GM19240 (cell line): ENCODE measurements at regions not wholly inside any gene's neighbourhood (a gene's known extent, or its start where the extent isn't known, plus 50 kb on each side); places are given as distances from the start of the nearest gene placed in this dataset.
"Not testable (repeated sequence)": the region's sequence is repeated elsewhere in the genome, so short reads cannot be mapped to it uniquely, and the experiment has no call there.

ENCODE experiments used
- DNase-seq: peaks from one replicate; pipeline ENCODE4 v3.0.0; 2011; ENCODE audit warnings: low spot score; ENCODE audit not compliant: insufficient read length

DNA sequence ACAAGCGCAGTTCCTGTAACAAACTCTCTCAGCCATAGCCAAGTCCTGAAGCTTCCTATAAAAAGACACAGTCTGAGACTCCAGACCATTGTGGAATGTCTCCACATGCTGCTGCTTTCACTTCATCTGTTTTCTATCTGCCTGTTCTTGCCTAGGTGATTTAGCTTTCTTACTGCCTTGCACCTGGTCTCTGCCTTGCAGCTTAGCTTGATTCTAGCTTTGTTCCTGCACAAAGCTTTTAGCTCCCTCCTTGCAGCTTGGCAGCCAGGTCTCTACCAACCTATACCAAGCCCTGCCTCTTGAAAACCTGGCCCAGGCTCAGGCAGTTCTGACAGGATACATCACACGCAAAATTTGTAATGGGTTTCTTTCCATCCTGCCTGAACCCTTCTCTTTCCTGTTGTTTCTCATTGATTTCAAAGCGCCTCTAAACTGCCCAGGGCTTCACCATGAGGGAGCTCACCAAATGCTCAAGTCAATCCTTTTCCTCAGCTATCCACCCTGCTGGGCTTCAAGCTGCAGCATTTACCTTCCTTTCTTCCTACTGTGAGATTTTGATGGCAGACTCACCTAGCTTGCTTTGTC, 941.3 kb upstream of the NXPH2 start:
- no peak for DNase-seq

DNA sequence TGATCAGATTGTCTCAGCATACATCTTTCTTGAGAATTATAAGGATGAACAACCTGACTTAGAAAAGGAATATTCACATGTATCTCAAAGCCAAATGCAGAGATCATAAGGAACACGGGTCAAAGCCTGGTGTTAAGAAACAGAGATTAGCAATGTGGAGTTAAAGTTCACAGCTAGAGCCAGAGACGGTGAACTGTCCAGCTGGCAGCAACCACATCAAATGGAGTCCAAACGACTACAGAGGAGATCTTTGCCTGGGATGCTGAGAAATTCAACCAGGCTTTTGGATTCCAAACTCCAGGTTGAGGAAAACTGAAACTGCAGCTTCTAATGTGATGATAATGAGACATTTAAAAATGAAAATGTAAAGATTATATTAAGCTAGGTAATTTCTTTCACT, 939.9 kb upstream of the NXPH2 start:
- DNase-seq, result no peak

DNA sequence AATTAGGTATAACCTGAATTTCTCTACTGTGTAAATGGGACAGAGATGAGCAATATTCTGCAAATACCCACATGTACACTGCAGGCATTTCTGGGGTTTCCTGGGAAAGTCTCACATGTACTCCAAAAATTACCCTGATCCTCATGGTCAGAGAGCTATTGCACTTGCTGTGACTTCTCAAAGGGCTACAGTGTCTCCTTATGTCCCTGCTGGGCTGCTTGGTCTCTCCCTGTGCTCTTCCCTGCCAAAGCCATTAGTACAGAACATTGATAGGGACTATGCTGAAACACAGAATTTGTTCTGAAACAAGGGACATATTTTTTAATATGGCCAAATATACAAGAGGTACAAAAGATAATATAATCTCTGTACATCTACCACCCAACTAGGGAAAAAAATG, 924.4 kb upstream of the NXPH2 start:
- DNase-seq, result no peak

DNA sequence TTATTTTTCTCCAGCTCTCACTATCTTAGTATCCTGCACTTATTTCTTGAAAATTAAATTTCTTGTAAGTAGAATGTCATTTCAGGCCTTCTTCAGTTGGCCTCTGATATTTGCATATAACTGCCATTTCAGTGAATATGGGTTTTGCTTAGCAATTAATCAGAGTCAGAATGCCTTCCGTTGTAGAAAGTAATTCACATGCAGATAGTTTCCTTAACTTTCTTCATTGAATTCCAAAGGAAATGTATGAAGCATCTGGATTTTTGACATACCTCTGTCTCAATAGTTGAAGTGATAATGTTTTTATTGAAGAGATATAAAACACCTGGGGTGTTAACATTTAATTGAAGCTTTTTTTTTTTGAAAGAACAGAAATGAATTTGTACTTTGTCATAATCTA, 914.1 kb upstream of the NXPH2 start:
- no peak for DNase-seq

DNA sequence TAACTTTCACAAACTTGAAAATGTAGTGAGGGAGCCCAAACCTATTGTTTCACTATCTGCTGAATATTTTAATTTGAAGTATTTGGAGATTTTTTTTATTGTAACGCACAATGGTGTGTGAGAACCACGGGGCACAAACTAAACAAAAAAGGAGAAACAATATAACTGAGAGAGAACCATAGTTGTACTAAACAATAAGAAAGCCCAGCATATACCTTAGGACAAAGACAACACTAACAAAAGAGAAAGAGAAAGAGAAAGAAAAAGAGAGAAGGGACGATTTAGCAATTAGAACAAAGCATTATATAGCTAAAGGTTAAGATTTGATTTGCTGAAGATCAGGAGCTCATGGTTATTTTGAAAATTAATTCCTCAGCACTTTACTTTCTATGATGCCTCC, 906.0 kb upstream of the NXPH2 start:
- DNase-seq, result no peak

DNA sequence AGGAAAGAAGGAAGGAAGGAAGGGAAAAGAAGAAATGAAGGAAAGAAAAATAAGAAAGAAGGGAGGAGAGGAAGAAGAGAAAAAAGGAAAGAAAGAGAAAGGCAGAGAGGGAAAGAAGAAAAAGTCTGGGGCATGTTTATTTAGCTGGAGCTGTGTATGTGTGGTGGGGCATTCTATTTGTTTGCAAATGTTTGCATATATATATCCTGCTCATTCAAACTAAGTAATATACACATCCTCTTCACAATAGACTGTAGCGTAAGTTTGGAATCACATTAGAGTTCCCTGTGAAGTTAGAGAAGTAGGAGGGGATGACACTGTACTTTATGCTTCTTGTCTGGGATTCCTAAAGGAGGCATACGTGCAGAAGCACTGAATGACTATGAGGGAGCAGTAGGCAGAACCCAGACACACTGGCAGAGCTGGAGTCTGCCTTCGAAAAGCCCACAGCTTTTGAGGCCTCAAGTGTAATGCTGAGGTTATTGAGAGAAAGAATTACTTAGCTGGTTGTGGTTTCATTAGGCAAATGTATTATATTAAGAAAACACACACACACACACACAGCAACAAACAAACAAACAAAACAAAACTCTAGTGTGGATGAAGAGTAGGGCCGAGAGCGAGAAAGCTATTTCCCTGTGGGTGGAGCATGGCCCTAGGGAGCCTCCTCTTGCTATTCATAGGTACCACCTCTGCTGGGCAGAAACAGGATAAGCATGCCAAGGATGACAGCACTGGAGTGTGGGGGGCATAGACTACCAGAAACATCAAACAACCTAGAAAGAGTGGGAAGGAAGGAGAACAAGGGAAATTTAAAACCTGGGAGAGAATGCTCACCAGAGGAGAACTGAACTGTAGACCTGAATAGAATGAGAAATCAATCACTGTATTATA, 905.1 kb upstream of the NXPH2 start:
- DNase-seq, result no peak

DNA sequence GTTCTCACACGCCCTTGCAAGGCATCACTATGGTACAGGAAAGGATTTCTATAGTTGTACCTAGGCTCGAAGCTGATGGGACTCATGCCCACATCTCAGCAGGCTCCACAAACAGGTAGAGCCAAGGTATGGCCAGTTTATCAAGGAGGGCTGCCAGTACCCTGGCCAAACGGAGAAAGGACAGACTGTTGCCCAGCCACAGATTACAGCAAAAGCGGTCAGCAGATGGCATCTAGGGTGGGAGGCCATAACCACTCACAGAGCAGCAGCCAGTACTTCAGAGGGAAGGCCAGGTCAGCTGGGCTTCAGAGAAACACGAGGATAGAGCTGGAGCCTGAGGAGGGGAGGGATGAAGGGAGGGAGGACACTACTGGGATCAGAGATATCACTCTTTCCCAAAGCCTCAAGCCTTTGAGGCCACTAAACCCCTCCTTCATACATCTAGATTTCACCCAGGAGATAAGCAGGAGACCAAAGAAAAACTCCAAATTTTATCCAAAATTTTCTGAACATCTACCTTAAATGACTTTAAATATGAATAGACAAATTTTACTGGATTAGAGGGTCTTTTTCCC, 904.2 kb upstream of the NXPH2 start:
- DNase-seq, result no peak

DNA sequence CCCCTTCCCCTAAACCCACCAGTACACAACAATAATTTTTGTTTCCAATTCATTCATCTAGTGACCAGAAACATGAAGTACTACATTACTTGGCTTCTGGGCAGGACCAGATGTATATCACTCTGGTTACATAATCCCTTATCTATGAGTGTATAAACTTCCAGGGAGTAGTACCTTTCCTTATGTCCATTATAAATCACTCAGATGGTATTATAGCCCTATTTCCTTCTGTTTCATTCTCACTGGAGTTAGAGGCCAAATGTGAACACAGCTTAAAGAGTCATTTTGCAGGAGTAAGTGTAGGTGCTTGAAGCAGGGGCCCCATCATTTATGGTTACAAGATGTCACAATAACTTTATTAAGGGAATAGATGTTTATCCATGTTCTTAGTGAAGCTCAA, 894.4 kb upstream of the NXPH2 start:
- DNase-seq, result no peak

DNA sequence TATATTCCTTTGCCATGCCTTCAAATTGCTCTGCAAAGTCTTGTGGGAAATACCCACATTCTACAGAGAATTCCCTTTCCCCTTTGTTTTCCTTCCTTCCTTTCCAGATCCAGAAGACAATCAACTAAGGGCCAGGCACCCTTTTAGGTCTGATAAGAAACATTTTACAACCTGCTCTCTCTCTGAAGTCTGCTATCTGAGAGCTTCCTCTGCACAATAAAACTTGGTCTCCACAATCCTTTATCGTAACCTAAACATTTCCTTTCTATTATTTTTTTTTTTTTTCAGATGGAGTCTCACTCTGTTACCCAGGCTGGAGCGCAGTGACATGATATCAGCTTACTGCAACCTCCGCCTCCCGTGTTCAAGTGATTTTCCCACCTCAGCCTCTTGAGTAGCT, 893.3 kb upstream of the NXPH2 start:
- DNase-seq, result not testable (repeated sequence)

DNA sequence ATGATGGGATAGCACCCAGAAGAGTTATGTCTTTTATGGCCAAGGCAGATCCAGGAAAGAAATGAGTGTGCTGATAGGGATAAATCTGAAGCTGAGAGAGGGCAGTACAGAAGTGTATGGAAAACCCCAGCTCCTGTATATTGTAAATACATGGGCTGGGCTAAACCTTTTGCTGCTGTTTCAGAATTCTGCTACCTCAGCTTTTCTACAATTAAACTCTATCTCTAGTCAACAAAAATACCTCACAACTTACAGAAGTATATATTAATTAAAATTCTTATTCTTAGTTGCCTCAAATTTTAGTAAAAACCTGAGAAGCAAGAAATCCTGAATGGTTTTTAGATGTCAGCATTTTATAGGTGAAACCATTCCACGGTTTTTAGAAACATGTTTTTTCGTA, 889.5 kb upstream of the NXPH2 start:
- DNase-seq, result no peak

DNA sequence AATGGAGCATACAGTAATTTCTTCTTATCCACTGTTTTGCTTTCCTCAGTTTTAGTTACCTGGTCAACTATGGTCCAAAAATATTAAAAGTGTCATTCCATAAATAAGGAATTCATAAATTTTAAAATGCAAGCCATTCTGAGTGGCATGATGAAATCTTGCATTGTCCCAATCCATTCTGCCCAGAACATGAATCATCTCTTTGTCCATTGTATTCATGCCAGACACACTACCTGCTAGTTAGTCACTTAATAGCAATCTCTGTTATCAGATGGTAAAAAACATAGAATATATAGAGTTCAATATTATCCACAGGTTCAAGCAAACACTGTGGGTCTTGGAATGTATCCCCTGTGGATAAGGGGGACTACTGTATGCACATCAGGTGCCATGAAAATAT, 872.2 kb upstream of the NXPH2 start:
- no peak for DNase-seq

DNA sequence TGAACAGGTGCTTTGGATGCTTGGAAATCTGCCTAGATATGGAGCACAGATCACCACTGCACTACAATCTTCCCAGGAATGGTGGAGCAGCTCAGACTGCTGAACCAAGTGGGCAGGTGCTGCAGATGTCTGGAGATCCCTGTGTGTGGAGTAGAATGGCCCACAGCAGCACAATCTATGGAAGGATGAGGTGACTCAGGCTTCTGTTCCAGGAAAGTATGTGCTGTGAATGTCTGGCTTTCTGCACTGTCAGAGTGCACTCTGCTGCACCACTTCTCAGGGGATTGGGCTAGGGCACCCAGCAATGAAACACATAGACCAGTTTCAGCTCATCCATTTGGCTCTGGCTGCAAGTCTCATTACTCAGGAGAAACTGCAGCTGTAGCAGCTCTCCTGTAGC, 865.4 kb upstream of the NXPH2 start:
- DNase-seq, result no peak

DNA sequence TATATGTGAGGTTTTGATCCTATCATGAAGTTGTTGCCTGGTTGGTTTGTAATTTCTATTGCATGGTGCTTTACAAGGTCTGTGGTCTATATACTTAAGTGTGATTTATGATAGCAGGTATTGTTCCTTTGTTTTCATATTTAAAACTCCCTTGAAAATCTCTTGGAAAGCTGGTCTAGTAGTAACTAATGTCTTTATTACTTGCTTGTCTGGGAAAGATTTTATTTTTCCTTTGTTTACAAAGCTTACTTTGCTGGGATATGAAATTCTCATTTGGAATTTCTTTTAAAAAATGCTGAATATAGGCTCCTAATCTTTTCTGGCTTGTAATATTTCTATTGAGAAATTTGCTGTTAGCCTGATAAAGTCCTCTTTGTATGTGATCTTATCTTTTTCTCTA, 862.9 kb upstream of the NXPH2 start:
- no peak for DNase-seq

DNA sequence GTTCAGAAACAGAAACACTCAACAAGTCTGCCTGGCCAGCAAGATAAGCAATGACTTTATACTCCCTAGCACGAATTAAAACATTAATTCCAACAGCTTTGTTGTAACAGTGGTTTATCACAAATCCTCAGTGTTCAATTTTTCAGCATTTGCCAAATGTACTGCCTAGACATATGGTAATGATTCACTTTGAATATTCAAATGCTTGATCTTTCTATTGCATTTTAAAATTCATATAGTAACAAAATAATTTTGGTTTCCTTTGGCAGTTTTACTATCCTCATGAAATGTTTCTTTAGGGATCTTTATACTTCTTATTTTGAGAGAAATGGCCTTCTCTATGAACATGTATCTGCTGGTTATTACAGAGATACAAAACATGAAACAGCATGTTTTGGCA, 851.8 kb upstream of the NXPH2 start:
- no peak for DNase-seq

DNA sequence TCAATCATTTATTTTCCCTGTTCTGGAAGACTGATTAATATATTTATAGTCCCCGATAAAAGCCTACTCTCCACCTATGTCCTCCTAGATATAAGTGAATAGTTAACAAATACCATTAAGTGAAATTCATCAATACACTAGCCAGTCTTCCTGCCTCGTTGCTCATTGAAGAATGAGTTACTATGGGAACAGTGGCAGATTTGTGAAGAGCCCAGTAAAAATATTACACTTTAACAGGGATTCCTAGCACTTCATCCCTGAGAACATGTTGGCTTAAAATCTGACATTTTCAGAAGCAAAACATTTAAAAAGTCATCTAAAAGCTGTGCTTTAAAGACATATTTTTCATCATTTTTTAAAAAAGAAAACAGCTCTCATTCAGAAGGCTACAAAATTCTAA, 848.7 kb upstream of the NXPH2 start:
- no peak for DNase-seq

DNA sequence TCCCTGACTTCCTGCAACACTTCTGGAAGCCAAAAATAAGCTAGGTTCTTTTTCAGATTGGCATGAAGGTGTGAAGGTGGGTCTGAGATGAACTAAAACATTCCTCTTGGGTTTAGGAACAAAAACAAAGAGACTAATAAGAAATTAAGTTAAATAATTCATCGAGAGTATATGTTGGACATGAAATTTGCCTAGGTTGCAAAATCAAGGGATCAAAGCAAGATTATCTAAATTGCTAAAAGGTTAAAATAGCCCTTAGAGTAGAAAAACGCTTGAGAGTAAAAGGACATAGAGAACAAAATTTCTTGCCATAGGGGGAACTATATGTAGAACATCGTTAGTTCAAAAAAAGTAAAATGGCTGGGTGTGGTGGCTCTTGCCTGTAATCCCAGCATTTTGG, 845.9 kb upstream of the NXPH2 start:
- no peak for DNase-seq

DNA sequence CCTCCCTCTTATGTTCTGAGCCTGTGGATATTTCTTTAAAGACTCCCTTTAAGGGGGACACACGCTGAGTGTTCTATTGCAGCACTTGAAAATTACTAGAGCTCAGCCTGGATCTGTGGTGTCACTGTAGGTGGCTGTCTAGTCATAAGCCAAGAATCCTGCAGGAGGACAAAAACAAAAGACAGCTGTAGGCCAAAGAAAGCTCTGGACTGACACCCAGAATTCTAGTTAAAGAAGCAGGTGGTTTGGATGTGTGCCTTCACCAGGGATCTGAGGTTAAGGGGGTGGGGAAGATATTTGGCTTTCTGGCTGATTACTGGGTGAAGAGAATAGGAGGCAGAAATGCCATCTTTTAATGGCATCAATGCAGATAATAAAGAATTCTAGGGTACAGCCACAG, 842.5 kb upstream of the NXPH2 start:
- DNase-seq, result no peak

DNA sequence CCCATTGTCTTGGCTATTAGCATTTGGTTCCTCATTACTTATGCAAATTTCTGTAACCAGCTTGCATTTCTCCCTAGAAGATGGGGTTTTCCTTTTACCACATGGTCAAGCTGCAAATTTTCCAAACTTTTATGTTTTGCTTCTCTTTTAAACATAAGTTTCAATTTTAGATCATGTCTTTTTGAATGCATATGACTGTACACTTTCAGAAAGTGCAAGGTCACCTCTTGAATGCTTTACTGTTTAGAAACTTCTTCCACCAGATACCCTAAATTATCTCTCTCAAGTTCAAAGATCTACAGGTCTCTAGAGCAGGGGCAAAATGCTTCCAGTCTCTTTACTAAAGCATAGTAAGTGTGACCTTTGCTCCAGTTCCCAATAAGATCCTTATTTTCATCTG, 837.6 kb upstream of the NXPH2 start:
- no peak for DNase-seq

DNA sequence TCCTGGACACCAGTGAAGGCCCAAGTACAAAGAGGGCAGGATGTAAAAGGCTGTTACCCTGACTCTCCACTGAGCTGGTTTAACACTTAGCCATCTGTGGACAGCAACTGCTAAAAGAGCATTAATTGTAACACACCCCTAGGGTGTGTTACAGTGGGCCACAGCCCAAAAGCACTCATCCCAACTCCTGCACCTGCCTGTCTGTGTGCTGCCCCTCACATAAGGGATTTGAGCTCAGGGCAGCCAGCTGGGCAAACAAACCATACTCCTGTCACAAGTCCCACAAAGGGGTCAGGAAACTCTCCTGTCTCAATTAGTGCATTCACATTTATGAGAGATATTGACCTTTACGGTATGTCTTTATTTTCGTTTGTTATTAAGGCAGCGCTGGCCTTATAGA, 833.1 kb upstream of the NXPH2 start:
- no peak for DNase-seq

DNA sequence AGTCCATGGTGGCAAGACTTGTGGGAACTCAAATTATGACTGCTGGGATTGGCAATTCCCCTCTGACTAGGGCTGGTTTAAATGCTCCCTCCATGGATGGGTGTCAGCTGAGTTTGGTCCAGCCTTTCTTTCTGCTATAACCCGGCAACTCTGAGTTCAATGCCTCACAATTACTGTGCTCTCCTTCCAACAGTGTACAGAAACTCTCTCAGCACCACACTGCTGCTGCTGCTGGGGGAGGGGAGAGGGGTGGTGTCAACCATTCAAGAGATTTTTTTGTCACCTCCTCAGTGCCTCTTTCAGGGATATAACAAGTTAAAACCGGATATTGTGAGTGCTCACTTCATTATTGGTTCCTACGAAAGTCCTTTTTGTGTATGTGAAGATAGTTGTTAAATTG, 830.3 kb upstream of the NXPH2 start:
- DNase-seq, result no peak

DNA sequence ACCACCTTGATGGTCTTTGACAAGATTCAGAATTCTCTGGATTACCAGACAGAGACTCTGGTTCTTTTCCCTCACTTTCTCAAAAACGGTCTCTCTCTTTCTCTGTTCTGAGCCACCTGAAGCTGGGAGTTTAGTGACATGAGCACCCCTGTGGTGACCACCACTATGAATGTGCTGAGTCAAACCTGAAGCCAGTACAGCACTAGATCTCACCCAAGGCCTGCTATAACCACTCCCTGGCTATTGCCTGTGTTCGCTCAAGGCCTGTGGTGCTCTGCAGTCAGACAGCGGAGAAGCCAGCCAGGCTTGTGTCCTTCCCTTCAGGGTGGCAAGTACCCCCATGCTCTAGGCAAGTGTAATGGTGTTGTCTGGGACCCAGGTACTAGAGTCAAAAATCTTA, 828.9 kb upstream of the NXPH2 start:
- no peak for DNase-seq

DNA sequence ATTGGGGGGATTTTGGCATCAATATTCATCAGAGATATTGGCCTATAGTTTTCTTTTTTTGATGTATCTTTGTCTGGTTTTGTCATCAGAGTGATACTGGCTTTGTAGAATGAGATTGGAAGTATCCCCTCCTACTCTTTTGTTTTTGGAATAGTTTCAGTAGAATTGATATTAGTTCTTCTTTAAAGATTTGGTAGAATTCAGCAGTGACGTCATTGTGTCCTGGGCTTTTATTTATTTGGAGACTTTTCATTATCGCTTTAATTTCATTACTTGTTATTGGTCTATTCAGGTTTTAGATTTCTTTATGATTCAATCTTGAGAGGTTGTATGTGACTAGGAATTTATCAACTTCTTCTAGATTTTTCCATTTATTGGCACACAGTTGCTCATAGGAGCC, 825.5 kb upstream of the NXPH2 start:
- DNase-seq, result no peak

DNA sequence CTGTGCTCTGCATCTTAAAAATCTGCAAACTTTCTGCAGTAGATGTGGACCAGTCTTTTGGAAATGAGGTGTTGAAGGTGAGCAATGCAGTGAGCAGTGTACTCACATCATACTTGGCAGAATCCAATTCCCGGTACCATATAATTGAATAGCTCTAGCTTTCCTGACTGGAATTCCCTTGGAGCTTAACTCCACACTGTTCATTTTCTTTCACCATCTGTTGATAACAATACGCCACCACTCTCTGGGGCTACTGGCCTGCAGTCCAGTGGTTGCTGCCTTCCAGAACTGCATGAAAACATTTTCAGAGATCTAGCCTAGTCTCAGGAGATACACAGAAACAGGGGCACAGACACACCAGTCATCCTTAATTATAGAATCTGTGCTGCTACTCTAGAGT, 820.0 kb upstream of the NXPH2 start:
- DNase-seq, result no peak
